ENCODE measurements at regions not wholly inside any gene's neighbourhood (a gene's known extent, or its start where the extent isn't known, plus 50 kb on each side); places are given as distances from the start of the nearest gene placed in this dataset.

- TF ChIP-seq, protein P1, sequence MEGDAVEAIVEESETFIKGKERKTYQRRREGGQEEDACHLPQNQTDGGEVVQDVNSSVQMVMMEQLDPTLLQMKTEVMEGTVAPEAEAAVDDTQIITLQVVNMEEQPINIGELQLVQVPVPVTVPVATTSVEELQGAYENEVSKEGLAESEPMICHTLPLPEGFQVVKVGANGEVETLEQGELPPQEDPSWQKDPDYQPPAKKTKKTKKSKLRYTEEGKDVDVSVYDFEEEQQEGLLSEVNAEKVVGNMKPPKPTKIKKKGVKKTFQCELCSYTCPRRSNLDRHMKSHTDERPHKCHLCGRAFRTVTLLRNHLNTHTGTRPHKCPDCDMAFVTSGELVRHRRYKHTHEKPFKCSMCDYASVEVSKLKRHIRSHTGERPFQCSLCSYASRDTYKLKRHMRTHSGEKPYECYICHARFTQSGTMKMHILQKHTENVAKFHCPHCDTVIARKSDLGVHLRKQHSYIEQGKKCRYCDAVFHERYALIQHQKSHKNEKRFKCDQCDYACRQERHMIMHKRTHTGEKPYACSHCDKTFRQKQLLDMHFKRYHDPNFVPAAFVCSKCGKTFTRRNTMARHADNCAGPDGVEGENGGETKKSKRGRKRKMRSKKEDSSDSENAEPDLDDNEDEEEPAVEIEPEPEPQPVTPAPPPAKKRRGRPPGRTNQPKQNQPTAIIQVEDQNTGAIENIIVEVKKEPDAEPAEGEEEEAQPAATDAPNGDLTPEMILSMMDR (IDR thresholded peaks at IDR 0.05), result no peak
- TF ChIP-seq EZH2 (IDR thresholded peaks at IDR 0.05) (no peak), EZH2phosphoT487 (IDR thresholded peaks at IDR 0.05) (no peak)
Measured at GRCh38 chr4:156193106-156193505, 239.4 kb upstream of the CTSO start.

Data from neural progenitor cell (in vitro differentiated cells).